Peyer's patch (tissue), 4 donors: ENCODE measurements at regions not wholly inside any gene's neighbourhood (a gene's known extent, or its start where the extent isn't known, plus 50 kb on each side); places are given as distances from the start of the nearest gene placed in this dataset.

Experiments
- DNase-seq, 3 donors: peaks; one replicate each; pipeline ENCODE4 v3.0.0-alpha.2; 2017 to 2019
- H3K27ac ChIP-seq, 4 donors: fragments of 200-600 bp; sonication (generic); one replicate each; pipeline ENCODE4 v1.5.1; 2016 to 2019
- H3K27me3 ChIP-seq, 2 donors: fragments of 200-600 bp; sonication (generic); one replicate each; pipeline ENCODE4 v1.5.1; 2019
- H3K36me3 ChIP-seq, 3 donors: fragments of 200-600 bp; sonication (generic); one replicate each; pipeline ENCODE4 v1.5.1; 2016 to 2019
- H3K4me1 ChIP-seq, 4 donors: fragments of 200-600 bp; sonication (generic); one replicate each; pipeline ENCODE4 v1.5.1; 2016 to 2019
- H3K4me3 ChIP-seq, 4 donors: fragments of 200-600 bp; sonication (generic); 1 replicate in 3 of 4; 2 replicates in 1 of 4; pipeline ENCODE4 v1.5.1; 2016 to 2019; ENCODE audit warnings: mild to moderate bottlenecking in 1 of 4
- H3K9me3 ChIP-seq, 4 donors: fragments of 200-600 bp; sonication (generic); one replicate each; pipeline ENCODE4 v1.5.1; 2016 to 2019; ENCODE audit warnings: mild to moderate bottlenecking in 1 of 4
- POLR2A ChIP-seq, 2 donors: fragments of 450-650 bp; IDR thresholded peaks; one replicate each; pipeline ENCODE4 v1.5.1; 2017; ENCODE audit warnings: antibody characterized with exemption in 2 of 2, mild to moderate bottlenecking in 2 of 2, moderate library complexity in 2 of 2
- TF ChIP-seq, protein P1 (sequence below), 6 experiments: fragments of 450-650 bp in 4 of 6; fragments of 200-600 bp in 2 of 6; sonication (generic) in 1 of 6; IDR thresholded peaks; one replicate each; pipeline ENCODE4 v1.5.1; 2017 to 2019; ENCODE audit warnings: antibody characterized with exemption in 6 of 6, mild to moderate bottlenecking in 3 of 6, moderate library complexity in 1 of 6

DNA sequence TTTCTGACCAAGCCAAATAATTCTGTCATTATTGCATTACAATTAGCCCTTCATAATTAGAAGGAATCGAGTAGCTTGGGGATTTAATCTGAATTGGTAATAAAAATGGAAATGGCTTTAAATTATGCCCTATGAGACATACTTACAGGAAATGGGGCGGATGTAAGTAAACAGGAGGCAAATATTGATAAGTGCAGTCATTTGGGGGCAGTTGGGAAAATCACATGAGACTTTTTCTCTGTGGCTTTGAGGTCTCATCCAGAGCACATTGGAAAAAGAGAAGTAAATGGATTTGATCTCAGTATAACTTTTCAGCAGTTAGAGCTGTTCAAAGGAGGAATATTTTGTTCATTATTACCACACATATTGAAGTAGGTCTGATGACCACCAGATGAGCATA lies 307.8 kb upstream of the POM121L12 start:
- Histone ChIP-seq H3K4me3 (no peak overlapping the region), H3K27me3 (no peaks in the 10 kb centered on the region), H3K27ac (no peak overlapping the region), H3K36me3 (no peaks in the 10 kb centered on the region), H3K4me1 (no peaks in the 10 kb centered on the region), H3K9me3 (peaks cover 0 to 2% (median 0%) of the 10 kb centered on the region in 4 donors)
- no peak for DNase-seq
- no peak for TF ChIP-seq POLR2A (IDR thresholded peaks at IDR 0.05)
- TF ChIP-seq, protein P1, sequence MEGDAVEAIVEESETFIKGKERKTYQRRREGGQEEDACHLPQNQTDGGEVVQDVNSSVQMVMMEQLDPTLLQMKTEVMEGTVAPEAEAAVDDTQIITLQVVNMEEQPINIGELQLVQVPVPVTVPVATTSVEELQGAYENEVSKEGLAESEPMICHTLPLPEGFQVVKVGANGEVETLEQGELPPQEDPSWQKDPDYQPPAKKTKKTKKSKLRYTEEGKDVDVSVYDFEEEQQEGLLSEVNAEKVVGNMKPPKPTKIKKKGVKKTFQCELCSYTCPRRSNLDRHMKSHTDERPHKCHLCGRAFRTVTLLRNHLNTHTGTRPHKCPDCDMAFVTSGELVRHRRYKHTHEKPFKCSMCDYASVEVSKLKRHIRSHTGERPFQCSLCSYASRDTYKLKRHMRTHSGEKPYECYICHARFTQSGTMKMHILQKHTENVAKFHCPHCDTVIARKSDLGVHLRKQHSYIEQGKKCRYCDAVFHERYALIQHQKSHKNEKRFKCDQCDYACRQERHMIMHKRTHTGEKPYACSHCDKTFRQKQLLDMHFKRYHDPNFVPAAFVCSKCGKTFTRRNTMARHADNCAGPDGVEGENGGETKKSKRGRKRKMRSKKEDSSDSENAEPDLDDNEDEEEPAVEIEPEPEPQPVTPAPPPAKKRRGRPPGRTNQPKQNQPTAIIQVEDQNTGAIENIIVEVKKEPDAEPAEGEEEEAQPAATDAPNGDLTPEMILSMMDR (IDR thresholded peaks at IDR 0.05) = no peak

DNA sequence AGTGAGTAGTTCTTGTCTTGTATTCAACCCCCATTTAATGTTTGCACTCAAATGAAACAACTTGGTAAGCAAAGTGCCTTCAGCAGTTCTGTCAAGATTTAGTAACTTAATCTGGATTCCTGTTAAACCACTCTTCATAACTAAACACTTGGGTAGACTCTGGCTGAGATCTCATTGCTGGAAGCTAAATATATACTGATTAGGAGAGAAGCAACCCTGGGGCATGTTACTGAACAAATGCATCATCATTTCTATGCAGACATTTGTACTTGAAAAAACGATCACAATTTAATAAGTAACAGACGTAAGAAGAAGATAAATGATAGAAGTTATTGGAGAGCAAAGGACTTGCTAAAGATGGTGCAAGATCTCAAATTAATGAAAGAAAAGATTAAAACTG lies 308.4 kb upstream of the POM121L12 start:
- no peak for TF ChIP-seq POLR2A (IDR thresholded peaks at IDR 0.05)
- TF ChIP-seq, protein P1 (IDR thresholded peaks at IDR 0.05) = no peak
- H3K27me3 ChIP-seq = no peaks in the 10 kb centered on the region
- no peak for DNase-seq
- no peak overlapping the region for H3K4me3 ChIP-seq
- no peaks in the 10 kb centered on the region for H3K4me1 ChIP-seq
- H3K9me3 ChIP-seq = peaks cover 0 to 2% (median 0%) of the 10 kb centered on the region in 4 donors
- no peak overlapping the region for H3K27ac ChIP-seq
- no peaks in the 10 kb centered on the region for H3K36me3 ChIP-seq

DNA sequence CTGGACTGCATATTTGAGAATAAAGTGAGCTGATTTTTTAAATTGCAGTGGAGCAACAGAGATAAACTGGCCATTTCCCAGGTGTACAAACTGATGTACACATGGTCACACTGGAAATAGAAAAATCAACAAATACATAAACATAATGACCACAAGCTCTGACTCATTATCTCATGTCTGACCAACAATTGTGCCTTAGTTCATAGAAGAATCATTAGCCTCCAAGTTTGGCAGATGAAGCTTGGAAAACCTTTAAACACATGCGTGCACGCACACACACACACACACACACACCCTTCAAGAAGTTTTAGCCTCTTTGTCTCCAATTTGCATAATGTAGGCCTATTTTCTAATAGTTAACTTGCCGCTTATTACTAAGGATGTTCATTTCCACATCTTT lies 308.9 kb upstream of the POM121L12 start:
- Histone ChIP-seq H3K27ac (no peak overlapping the region), H3K27me3 (no peaks in the 10 kb centered on the region), H3K4me1 (no peaks in the 10 kb centered on the region), H3K4me3 (no peak overlapping the region), H3K36me3 (no peaks in the 10 kb centered on the region), H3K9me3 (peaks cover 0 to 2% (median 0%) of the 10 kb centered on the region in 4 donors)
- no peak for DNase-seq
- TF ChIP-seq, protein P1 (IDR thresholded peaks at IDR 0.05) = no peak
- TF ChIP-seq POLR2A (IDR thresholded peaks at IDR 0.05) = no peak

DNA sequence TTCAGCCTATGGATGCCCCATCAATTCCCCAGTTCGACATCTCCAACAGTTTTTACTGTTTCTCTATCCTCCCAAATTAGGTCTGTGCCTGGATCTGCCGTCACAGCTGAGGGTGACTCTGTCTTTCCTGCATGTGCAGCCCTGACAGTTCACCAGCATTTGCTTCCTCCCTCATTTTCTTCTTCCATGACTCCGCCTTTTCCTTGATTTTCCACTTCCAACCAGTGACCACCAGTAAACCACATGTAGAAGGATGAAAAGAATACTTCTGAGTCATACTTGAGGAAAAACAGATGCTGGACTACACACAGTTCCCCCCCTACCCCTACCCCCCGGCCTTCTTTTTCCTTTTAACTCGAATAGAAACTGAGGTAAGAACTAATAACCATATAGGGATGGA lies 311.8 kb upstream of the POM121L12 start:
- no peaks in the 10 kb centered on the region for H3K27me3 ChIP-seq
- no peak overlapping the region for H3K27ac ChIP-seq
- TF ChIP-seq, protein P1 (IDR thresholded peaks at IDR 0.05) = no peak
- TF ChIP-seq POLR2A (IDR thresholded peaks at IDR 0.05) = no peak
- no peaks in the 10 kb centered on the region for H3K4me1 ChIP-seq
- DNase-seq = no peak
- no peak overlapping the region for H3K4me3 ChIP-seq
- H3K36me3 ChIP-seq = no peaks in the 10 kb centered on the region
- no peaks in the 10 kb centered on the region for H3K9me3 ChIP-seq

DNA sequence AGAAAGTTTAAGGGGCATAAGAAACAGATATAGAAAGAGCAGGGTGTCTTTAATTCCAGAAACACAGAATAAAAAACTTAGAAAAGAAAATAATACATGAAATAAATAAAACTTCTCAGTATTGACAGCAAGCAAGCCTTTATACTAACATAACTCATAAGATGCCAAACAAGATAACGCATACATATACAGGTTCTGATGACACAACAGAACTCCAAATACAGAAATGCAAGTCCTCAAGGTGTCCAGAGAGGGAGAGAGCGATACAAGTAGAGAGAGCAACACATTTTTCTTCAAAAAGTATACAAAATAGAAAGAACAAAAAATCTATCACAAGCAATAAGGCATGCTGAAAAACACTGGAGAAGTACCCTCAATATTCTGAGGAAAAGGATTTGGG lies 314.6 kb upstream of the POM121L12 start:
- Histone ChIP-seq H3K27me3 (no peaks in the 10 kb centered on the region), H3K4me1 (no peaks in the 10 kb centered on the region), H3K9me3 (no peaks in the 10 kb centered on the region), H3K36me3 (no peaks in the 10 kb centered on the region), H3K27ac (no peak overlapping the region), H3K4me3 (no peak overlapping the region)
- no peak for DNase-seq
- TF ChIP-seq POLR2A (IDR thresholded peaks at IDR 0.05) = no peak
- TF ChIP-seq, protein P1 (IDR thresholded peaks at IDR 0.05) = no peak

DNA sequence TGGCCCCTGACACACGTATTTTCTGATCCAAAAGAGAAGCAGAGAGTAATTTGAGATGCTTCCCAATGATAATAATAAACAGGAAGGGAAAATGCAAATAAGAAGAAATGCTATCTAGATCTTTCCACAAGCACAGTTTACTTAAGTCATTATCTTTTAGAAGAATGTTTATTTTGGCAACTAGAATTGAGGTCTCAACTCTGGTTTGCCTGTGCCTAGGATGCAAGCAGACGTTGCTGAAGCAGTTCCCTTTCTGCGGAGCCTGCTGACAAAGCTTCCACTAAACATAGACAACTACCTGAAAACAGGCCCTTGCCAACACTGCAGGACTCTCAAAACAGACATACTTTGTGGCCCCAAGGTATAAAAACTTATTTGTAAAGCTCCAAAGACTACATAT lies 315.8 kb upstream of the POM121L12 start:
- Histone ChIP-seq H3K27me3 (no peaks in the 10 kb centered on the region), H3K4me1 (no peaks in the 10 kb centered on the region)
- TF ChIP-seq, protein P1 (IDR thresholded peaks at IDR 0.05) = no peak

More for the DNA sequence above, 315.8 kb upstream of the POM121L12 start:
- no peak overlapping the region for H3K27ac ChIP-seq
- DNase-seq = no peak
- no peaks in the 10 kb centered on the region for H3K9me3 ChIP-seq
- H3K4me3 ChIP-seq = no peak overlapping the region
- H3K36me3 ChIP-seq = no peaks in the 10 kb centered on the region
